Spleen (tissue), 11 donors: ENCODE measurements at regions not wholly inside any gene's neighbourhood (a gene's known extent, or its start where the extent isn't known, plus 50 kb on each side); places are given as distances from the start of the nearest gene placed in this dataset.

Experiments
- DNase-seq: peaks from one replicate; pipeline ENCODE4 v3.0.0-alpha.2; 2020
- H3K27ac ChIP-seq, 8 donors: fragments of 200-600 bp; sonication (generic) in 7 of 8; 1 replicate in 4 of 8; 2 replicates in 4 of 8; pipeline versions ENCODE4 v1.5.0 to v1.8.0; 2016 to 2021; ENCODE audit warnings: inconsistent platforms in 4 of 8, mild to moderate bottlenecking in 4 of 8, moderate library complexity in 1 of 8
- H3K27me3 ChIP-seq, 7 donors: fragments of 200-600 bp; sonication (generic) in 6 of 7; replicated peaks in 1 of 7; 1 replicate in 4 of 7; 2 replicates in 3 of 7; pipeline versions ENCODE4 v1.5.0 to v1.8.0; 2016 to 2021; ENCODE audit warnings: inconsistent platforms in 3 of 7, mild to moderate bottlenecking in 1 of 7
- H3K36me3 ChIP-seq, 6 donors: fragments of 200-600 bp; sonication (generic) in 5 of 6; 1 replicate in 4 of 6; 2 replicates in 2 of 6; pipeline versions ENCODE4 v1.5.0 to v1.8.0; 2016 to 2021; ENCODE audit warnings: inconsistent platforms in 2 of 6
- H3K4me1 ChIP-seq, 6 donors: fragments of 200-600 bp; sonication (generic) in 5 of 6; 1 replicate in 3 of 6; 2 replicates in 3 of 6; pipeline versions ENCODE4 v1.5.0 to v1.8.0; 2016 to 2021; ENCODE audit warnings: inconsistent platforms in 3 of 6
- H3K4me3 ChIP-seq, 8 donors: fragments of 200-600 bp; sonication (generic) in 7 of 8; 1 replicate in 4 of 8; 2 replicates in 4 of 8; pipeline versions ENCODE4 v1.5.0 to v1.8.0; 2016 to 2021; ENCODE audit warnings: inconsistent platforms in 4 of 8, mild to moderate bottlenecking in 4 of 8, moderate library complexity in 2 of 8
- H3K9me3 ChIP-seq, 8 donors: fragments of 200-600 bp; sonication (generic) in 7 of 8; 1 replicate in 4 of 8; 2 replicates in 4 of 8; pipeline versions ENCODE4 v1.5.0 to v1.8.0; 2016 to 2021; ENCODE audit warnings: inconsistent platforms in 4 of 8
- CTCF ChIP-seq, 11 experiments: fragments of 200-600 bp in 7 of 11; fragments of 450-650 bp in 4 of 11; sonication (generic) in 4 of 11; IDR thresholded peaks in 8 of 11; conservative IDR thresholded peaks in 3 of 11; 1 replicate in 7 of 11; 2 replicates in 4 of 11; pipeline versions ENCODE4 v1.4.0 to v1.8.0; 2016 to 2021; ENCODE audit warnings: antibody characterized with exemption in 11 of 11, inconsistent platforms in 4 of 11, mild to moderate bottlenecking in 1 of 11
- POLR2A ChIP-seq, 3 donors: fragments of 450-650 bp; IDR thresholded peaks; one replicate each; pipeline ENCODE4 v1.5.1; 2017; ENCODE audit warnings: antibody characterized with exemption in 3 of 3, mild to moderate bottlenecking in 1 of 3
- POLR2AphosphoS5 ChIP-seq, 3 donors: sonication (generic); formaldehyde crosslinking; IDR thresholded peaks; one replicate each; pipeline ENCODE4 v1.5.1; 2017; ENCODE audit warnings: antibody characterized with exemption in 3 of 3
- WGBS, 5 donors: extraction: QIAGEN DNeasy Blood & Tissue Kit in 3 of 5; methylation state at CpG; one replicate each; pipeline versions ENCODE4 v1.1.5 to v1.1.7; 2013 to 2018; 5-methylcytosine and 5-hydroxymethylcytosine counted together
- intact Hi-C: fragments of 100-400 bp; cut with DNase I; formaldehyde crosslinking; loops from one replicate; pipeline ENCODE4 v1.15.0; 2023; ENCODE audit warnings: low total_unique reads
- donor health status: healthy with polysubstance abuse.
- donor health status: DM: no; HTN: no; CAD: no; lungs with moderate emphysema.
- donor health status: DM: no; HTN: no; CAD: no.
- donor health status: Bipolar disorder and iron deficiency.
- donor health status: healthy.
- donor health status: DM: no; HTN: no; CAD: no.
- donor health status: DM: yes; HTN: yes; CAD: no.

DNA sequence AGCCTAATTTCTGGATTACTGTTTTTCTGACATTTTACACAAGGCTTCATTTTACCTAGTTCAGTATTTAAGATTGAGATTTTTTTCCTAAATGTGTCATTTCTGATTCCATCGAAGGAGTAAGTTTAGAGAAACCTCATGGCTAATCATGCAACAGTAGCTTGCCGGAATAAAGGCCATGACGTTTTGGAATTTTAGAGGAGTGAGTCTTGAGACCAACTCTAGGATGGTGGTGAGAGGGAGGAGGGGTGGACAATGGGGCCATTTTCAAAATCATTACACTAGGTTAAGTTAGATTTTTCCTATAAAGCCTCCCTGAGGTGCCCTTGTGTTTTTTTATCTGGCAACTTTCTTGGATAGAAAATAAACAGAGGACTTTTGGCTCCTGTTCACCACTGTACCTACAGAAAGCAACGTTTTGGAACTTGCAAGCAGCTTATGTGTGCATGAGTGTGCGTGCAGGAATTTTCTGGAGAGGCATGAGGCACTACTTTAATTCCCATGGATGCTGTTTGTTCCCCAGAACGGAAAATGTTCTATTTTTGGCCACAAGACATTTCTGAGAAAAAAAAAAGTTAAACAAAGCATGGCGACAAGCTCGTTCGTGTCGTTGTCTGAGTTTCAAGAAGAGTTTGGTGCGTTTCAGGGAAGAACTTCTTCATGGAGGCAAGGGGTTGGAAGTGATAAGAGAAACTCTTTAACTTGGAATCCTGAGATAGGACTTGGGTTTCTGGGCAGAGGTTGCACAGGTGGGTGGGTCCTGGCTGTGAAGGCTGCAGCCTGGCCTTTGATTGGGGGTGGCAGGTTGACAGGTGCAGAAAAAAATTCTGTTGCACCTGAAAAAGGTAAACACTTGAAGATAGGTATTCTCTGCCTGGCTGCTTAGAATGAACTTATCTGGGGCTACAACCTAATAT lies 178.1 kb downstream of the PTEN start:
- peaks cover 0 to 62% (median 13%) of the 10 kb centered on the region in 6 donors for H3K4me1 ChIP-seq
- H3K27ac ChIP-seq, result peak overlapping the region in 4 of 8 donors; percentile 61 to 75 (median 66)
- H3K9me3 ChIP-seq, result no peaks in the 10 kb centered on the region
- H3K36me3 ChIP-seq, result no peaks in the 10 kb centered on the region
- DNase-seq, result no peak
- intact Hi-C loops, result no loop called here
- no peak overlapping the region for H3K4me3 ChIP-seq
- H3K27me3 ChIP-seq, result no peaks in the 10 kb centered on the region
- WGBS, 5 donors, result 75 to 85% (median 80%) methylated on average over 11 of the region's 11 CpGs
- TF ChIP-seq CTCF (IDR thresholded peaks at IDR 0.05 in 8 of 11, conservative IDR thresholded peaks at IDR 0.05 in 3 of 11), result no peak
- TF ChIP-seq POLR2AphosphoS5 (IDR thresholded peaks at IDR 0.05), result no peak
- TF ChIP-seq POLR2A (IDR thresholded peaks at IDR 0.05), result no peak

- H3K27ac ChIP-seq, result peak overlapping the region in 5 of 8 donors; percentile 10 to 75 (median 61)
- no peaks in the 10 kb centered on the region for H3K9me3 ChIP-seq
- no peaks in the 10 kb centered on the region for H3K36me3 ChIP-seq
- H3K27me3 ChIP-seq, result no peaks in the 10 kb centered on the region
- TF ChIP-seq POLR2AphosphoS5 (IDR thresholded peaks at IDR 0.05) (peak in 1 of 3 donors; percentile 66), POLR2A (IDR thresholded peaks at IDR 0.05) (no peak)
- intact Hi-C loops, result no loop called here
- 58 to 75% (median 65%) methylated on average over 19 of the region's 19 CpGs for WGBS, 5 donors
- H3K4me1 ChIP-seq, result peaks cover 0 to 68% (median 13%) of the 10 kb centered on the region in 6 donors
- no peak for DNase-seq
- no peak overlapping the region for H3K4me3 ChIP-seq
Measured at GRCh38 chr10:88042160-88043100, 179.0 kb downstream of the PTEN start.

- 81 to 91% (median 86%) methylated on average over 5 of the region's 5 CpGs for WGBS, 5 donors
- no peak for DNase-seq
- no peaks in the 10 kb centered on the region for H3K27me3 ChIP-seq
- H3K4me3 ChIP-seq, result no peak overlapping the region
- H3K4me1 ChIP-seq, result peaks cover 0 to 63% (median 13%) of the 10 kb centered on the region in 6 donors
- no peaks in the 10 kb centered on the region for H3K9me3 ChIP-seq
- H3K36me3 ChIP-seq, result no peaks in the 10 kb centered on the region
- TF ChIP-seq POLR2A (IDR thresholded peaks at IDR 0.05) (no peak), CTCF (IDR thresholded peaks at IDR 0.05 in 8 of 11, conservative IDR thresholded peaks at IDR 0.05 in 3 of 11) (no peak), POLR2AphosphoS5 (IDR thresholded peaks at IDR 0.05) (no peak)
- H3K27ac ChIP-seq, result peak overlapping the region in 6 of 8 donors; percentile 20 to 80 (median 63)
- intact Hi-C loops, result no loop called here
Measured at GRCh38 chr10:88045096-88045495, 181.7 kb downstream of the PTEN start.

DNA sequence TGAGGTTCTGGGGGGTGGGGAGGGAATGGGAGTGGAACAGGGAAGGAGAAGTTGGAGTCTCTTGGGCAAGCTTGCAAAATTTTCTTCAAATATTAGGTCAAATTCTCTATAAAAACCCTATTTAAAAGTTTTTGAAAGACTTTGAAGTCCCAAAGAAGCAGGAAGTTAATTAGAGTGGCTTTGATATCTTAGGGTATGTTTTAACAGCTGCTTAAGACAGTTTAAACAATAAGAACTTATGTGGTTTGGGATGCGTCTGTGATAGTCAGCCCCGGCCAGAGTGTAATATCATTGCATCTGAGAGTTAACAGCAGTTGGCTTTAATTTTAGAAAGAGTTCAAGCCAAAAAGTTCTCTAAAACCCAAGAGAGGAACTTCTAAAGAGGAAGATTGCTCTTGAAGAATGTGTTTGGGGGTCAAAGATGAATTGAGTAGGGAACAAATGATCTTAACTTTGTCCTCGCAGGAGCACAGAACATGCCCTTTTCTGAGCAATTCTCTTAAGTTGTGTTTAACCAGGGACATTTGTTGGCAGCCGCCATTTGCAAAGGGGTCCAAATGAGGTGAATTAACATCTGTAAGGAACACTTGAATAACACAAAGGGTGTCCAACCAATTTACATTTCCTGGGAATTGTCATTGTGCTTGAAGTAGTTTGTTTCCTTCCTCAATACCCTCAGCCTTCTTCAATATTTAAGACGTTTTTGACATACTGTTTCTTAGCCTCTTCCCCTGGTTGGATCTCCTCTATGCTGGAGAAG lies 182.4 kb downstream of the PTEN start:
- no peak for DNase-seq
- WGBS, 5 donors, result 30 to 41% (median 33%) methylated on average over 5 of the region's 5 CpGs
- Histone ChIP-seq H3K36me3 (no peaks in the 10 kb centered on the region), H3K4me1 (peaks cover 0 to 63% (median 13%) of the 10 kb centered on the region in 6 donors), H3K9me3 (no peaks in the 10 kb centered on the region), H3K27ac (peak overlapping the region in 6 of 8 donors; percentile 33 to 80 (median 63)), H3K27me3 (no peaks in the 10 kb centered on the region), H3K4me3 (no peak overlapping the region)
- intact Hi-C loops, result no loop called here
- no peak for TF ChIP-seq POLR2A (IDR thresholded peaks at IDR 0.05)
- TF ChIP-seq POLR2AphosphoS5 (IDR thresholded peaks at IDR 0.05), result no peak
- TF ChIP-seq CTCF (IDR thresholded peaks at IDR 0.05 in 8 of 11, conservative IDR thresholded peaks at IDR 0.05 in 3 of 11), result no peak
